ENCODE measurements at regions not wholly inside any gene's neighbourhood (a gene's known extent, or its start where the extent isn't known, plus 50 kb on each side); places are given as distances from the start of the nearest gene placed in this dataset.

GRCh38 chr18:78903436-78904178 is 76.0 kb upstream of the SALL3 start:
- no peak for TF ChIP-seq POLR2AphosphoS5 (IDR thresholded peaks at IDR 0.05)
- TF ChIP-seq CTCF (IDR thresholded peaks at IDR 0.05): no peak
- TF ChIP-seq EP300 (IDR thresholded peaks at IDR 0.05): no peak

Measured in sigmoid colon (tissue), 4 donors.